HG03175 (cell line): ENCODE measurements at regions not wholly inside any gene's neighbourhood (a gene's known extent, or its start where the extent isn't known, plus 50 kb on each side); places are given as distances from the start of the nearest gene placed in this dataset.
"Not testable (repeated sequence)": the region's sequence is repeated elsewhere in the genome, so short reads cannot be mapped to it uniquely, and the experiment has no call there.

ENCODE experiments used
- ATAC-seq: cut with Tn5 transposase; IDR thresholded peaks from one replicate; pipeline ENCODE4 v1.9.1; 2021; ENCODE audit warnings: mild to moderate bottlenecking, moderate library complexity; ENCODE audit not compliant: unreplicated experiment

GRCh38 chr10:78650122-78650521, 418.6 kb upstream of the ZMIZ1 start:
- ATAC-seq = no peak

- no peak for ATAC-seq
Observed at GRCh38 chr10:78651287-78651686, 417.5 kb upstream of the ZMIZ1 start.

- ATAC-seq = no peak
Observed at GRCh38 chr10:78653555-78653954, 415.2 kb upstream of the ZMIZ1 start.

GRCh38 chr10:78654047-78654590, 414.6 kb upstream of the ZMIZ1 start:
- no peak for ATAC-seq

GRCh38 chr10:78655979-78656378, 412.8 kb upstream of the ZMIZ1 start:
- ATAC-seq = no peak

GRCh38 chr10:78656417-78657162, 412.2 kb upstream of the ZMIZ1 start:
- ATAC-seq = no peak

GRCh38 chr10:78657163-78657861, 411.5 kb upstream of the ZMIZ1 start:
- ATAC-seq = peak; percentile 61

GRCh38 chr10:78657862-78658165, 411.0 kb upstream of the ZMIZ1 start:
- no peak for ATAC-seq

- ATAC-seq = peak; percentile 47
Observed at GRCh38 chr10:78658645-78659597, 409.8 kb upstream of the ZMIZ1 start.

GRCh38 chr10:78659598-78659967, 409.2 kb upstream of the ZMIZ1 start:
- ATAC-seq = no peak

- ATAC-seq = no peak
Observed at GRCh38 chr10:78660446-78661106, 408.2 kb upstream of the ZMIZ1 start.

GRCh38 chr10:78663721-78664120, 405.0 kb upstream of the ZMIZ1 start:
- no peak for ATAC-seq

- ATAC-seq = no peak
Observed at GRCh38 chr10:78664929-78665553, 403.7 kb upstream of the ZMIZ1 start.

GRCh38 chr10:78672918-78673317, 395.8 kb upstream of the ZMIZ1 start:
- no peak for ATAC-seq

- not testable (repeated sequence) for ATAC-seq
Observed at GRCh38 chr10:78681141-78681540, 387.6 kb upstream of the ZMIZ1 start.

GRCh38 chr10:78681986-78682385, 386.8 kb upstream of the ZMIZ1 start:
- not testable (repeated sequence) for ATAC-seq

GRCh38 chr10:78684947-78685346, 383.8 kb upstream of the ZMIZ1 start:
- ATAC-seq = no peak

GRCh38 chr10:78685466-78686103, 383.2 kb upstream of the ZMIZ1 start:
- ATAC-seq = no peak

GRCh38 chr10:78686444-78687060, 382.2 kb upstream of the ZMIZ1 start:
- ATAC-seq = no peak
